Mesendoderm (in vitro differentiated cells): ENCODE measurements at regions not wholly inside any gene's neighbourhood (a gene's known extent, or its start where the extent isn't known, plus 50 kb on each side); places are given as distances from the start of the nearest gene placed in this dataset.
A peak's percentile ranks its signal among the peaks of the same experiment; 100 is the strongest.

Experiments used
- DNase-seq: peaks from one replicate; pipeline ENCODE4 v3.0.0; 2013
- H2AK5ac ChIP-seq: 2 replicates; pipeline ENCODE4 v1.6.1; 2013; ENCODE audit warnings: low read length, inconsistent platforms
- H2BK120ac ChIP-seq: 2 replicates; pipeline ENCODE4 v1.6.1; 2013; ENCODE audit warnings: low read depth, mild to moderate bottlenecking, low read length, moderate library complexity, mixed read lengths
- H2BK15ac ChIP-seq: replicated peaks from 2 replicates; pipeline ENCODE4 v1.6.1; 2013; ENCODE audit warnings: low read depth, mild to moderate bottlenecking, moderate library complexity
- H2BK5ac ChIP-seq: 2 replicates; pipeline ENCODE4 v1.6.1; 2013; ENCODE audit warnings: low read length, inconsistent platforms
- H3K18ac ChIP-seq: 2 replicates; pipeline ENCODE4 v1.6.1; 2013; ENCODE audit warnings: mild to moderate bottlenecking, low read length, mixed read lengths
- H3K23ac ChIP-seq: one replicate; pipeline ENCODE4 v1.6.1; 2013; ENCODE audit warnings: low read length
- H3K27ac ChIP-seq: 2 replicates; pipeline ENCODE4 v1.5.1; 2013; ENCODE audit warnings: low read depth, mild to moderate bottlenecking, inconsistent platforms, low read length, moderate library complexity
- H3K27me3 ChIP-seq: 2 replicates; pipeline ENCODE4 v1.6.1; 2013; ENCODE audit warnings: low read length, control low read depth, mild to moderate bottlenecking, inconsistent platforms; ENCODE audit not compliant: insufficient read depth, poor library complexity
- H3K36me3 ChIP-seq: 2 replicates; pipeline ENCODE4 v1.6.1; 2013; ENCODE audit warnings: low read length, inconsistent platforms; ENCODE audit not compliant: control insufficient read depth, insufficient read depth
- H3K4ac ChIP-seq: one replicate; pipeline ENCODE4 v1.6.1; 2013; ENCODE audit warnings: low read depth, mild to moderate bottlenecking, low read length, moderate library complexity
- H3K4me1 ChIP-seq: 2 replicates; pipeline ENCODE4 v1.6.1; 2013; ENCODE audit warnings: low read depth, low read length, inconsistent platforms; ENCODE audit not compliant: control insufficient read depth
- H3K4me2 ChIP-seq: 2 replicates; pipeline ENCODE4 v1.6.1; 2013; ENCODE audit warnings: low read length
- H3K4me3 ChIP-seq: 2 replicates; pipeline ENCODE4 v1.5.1; 2013; ENCODE audit warnings: mild to moderate bottlenecking, low read length
- H3K56ac ChIP-seq: one replicate; pipeline ENCODE4 v1.6.1; 2013; ENCODE audit warnings: low read length
- H3K79me1 ChIP-seq: 2 replicates; pipeline ENCODE4 v1.6.1; 2013; ENCODE audit warnings: low read length, inconsistent platforms
- H3K79me2 ChIP-seq: 2 replicates; pipeline ENCODE4 v1.6.1; 2013; ENCODE audit warnings: mild to moderate bottlenecking, low read length; ENCODE audit not compliant: control insufficient read depth, insufficient read depth
- H3K9ac ChIP-seq: 2 replicates; pipeline ENCODE4 v1.6.1; 2013; ENCODE audit warnings: low read length, inconsistent platforms
- H4K5ac ChIP-seq: one replicate; pipeline ENCODE4 v1.6.1; 2013; ENCODE audit warnings: low read length
- H4K8ac ChIP-seq: one replicate; pipeline ENCODE4 v1.6.1; 2013; ENCODE audit warnings: low read depth, mild to moderate bottlenecking, control low read depth, low read length, moderate library complexity
- WGBS: extraction: QIAGEN DNeasy Blood & Tissue Kit; methylation state at CpG from one replicate; pipeline ENCODE4 v1.1.7; 2013; ENCODE audit warnings: low lambda C conversion rate, missing lambda C conversion rate; ENCODE audit not compliant: insufficient coverage; ENCODE audit errors: extremely low coverage; 5-methylcytosine and 5-hydroxymethylcytosine counted together

DNA sequence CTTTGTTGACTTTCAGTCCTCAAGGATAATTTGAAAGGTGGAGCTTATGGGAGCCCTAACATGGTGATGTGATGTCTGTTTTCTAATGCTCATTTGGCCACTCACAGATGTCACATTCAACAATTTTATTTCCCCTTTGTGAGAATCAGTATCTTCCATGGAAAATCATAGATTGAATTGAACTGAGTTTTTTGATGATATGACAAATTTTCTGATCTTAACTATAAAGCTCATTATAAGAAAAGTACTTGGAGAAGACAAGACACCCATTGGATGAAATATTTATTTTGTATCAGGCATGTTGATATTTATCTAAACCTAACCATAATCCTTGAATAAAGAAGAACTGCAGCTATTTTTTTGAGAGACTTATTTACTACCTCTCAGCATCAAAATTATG is 824.6 kb upstream of the GOT2 start:
- H2BK120ac ChIP-seq, result no peak overlapping the region
- no peaks in the 10 kb centered on the region for H3K79me1 ChIP-seq
- H3K36me3 ChIP-seq, result no peaks in the 10 kb centered on the region
- no peaks in the 10 kb centered on the region for H3K79me2 ChIP-seq
- no peak overlapping the region for H2AK5ac ChIP-seq
- no peak overlapping the region for H4K5ac ChIP-seq
- H3K27ac ChIP-seq, result no peak overlapping the region
- DNase-seq, result no peak
- no peak overlapping the region for H3K18ac ChIP-seq
- no peak overlapping the region for H2BK5ac ChIP-seq
- no peak overlapping the region for H3K23ac ChIP-seq
- no peak overlapping the region for H3K4me2 ChIP-seq
- no peak overlapping the region for H3K4ac ChIP-seq
- H3K4me1 ChIP-seq, result no peaks in the 10 kb centered on the region
- no peak overlapping the region for H3K4me3 ChIP-seq
- H3K9ac ChIP-seq, result no peak overlapping the region
- H4K8ac ChIP-seq, result no peak overlapping the region
- no peak overlapping the region for H2BK15ac ChIP-seq
- H3K56ac ChIP-seq, result no peak overlapping the region
- H3K27me3 ChIP-seq, result no peaks in the 10 kb centered on the region

DNA sequence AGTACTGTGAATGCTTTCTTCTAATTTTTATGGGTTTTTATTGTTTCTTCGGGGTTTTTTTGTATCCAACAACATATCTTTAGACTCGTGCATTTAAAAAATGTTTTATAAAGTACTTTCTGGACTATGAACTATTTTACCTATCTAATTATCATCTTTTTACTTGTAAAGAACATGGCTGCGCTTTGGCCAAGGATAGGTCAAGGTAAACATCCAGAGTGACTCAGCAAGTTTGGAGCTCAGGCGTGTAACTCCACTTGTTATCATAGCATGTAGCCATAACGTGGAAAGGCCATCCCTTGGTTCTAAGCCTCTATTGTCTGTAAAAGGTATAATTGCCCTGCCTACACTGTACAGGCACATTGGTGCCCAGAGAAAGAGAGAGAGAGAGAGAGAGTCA is 818.0 kb upstream of the GOT2 start:
- peak; percentile 26 for DNase-seq
- Histone ChIP-seq H2AK5ac (no peak overlapping the region), H4K8ac (no peak overlapping the region), H2BK120ac (no peak overlapping the region), H3K4me2 (no peak overlapping the region), H3K27ac (no peak overlapping the region), H3K79me2 (no peaks in the 10 kb centered on the region), H3K36me3 (no peaks in the 10 kb centered on the region), H3K27me3 (no peaks in the 10 kb centered on the region), H3K4ac (no peak overlapping the region), H3K79me1 (no peaks in the 10 kb centered on the region), H3K18ac (no peak overlapping the region), H4K5ac (no peak overlapping the region), H3K4me3 (no peak overlapping the region), H3K23ac (no peak overlapping the region), H3K4me1 (no peaks in the 10 kb centered on the region), H2BK15ac (no peak overlapping the region), H2BK5ac (no peak overlapping the region), H3K9ac (no peak overlapping the region), H3K56ac (no peak overlapping the region)
- WGBS, result no CpG with 5 or more reads among the region's 5 CpGs

DNA sequence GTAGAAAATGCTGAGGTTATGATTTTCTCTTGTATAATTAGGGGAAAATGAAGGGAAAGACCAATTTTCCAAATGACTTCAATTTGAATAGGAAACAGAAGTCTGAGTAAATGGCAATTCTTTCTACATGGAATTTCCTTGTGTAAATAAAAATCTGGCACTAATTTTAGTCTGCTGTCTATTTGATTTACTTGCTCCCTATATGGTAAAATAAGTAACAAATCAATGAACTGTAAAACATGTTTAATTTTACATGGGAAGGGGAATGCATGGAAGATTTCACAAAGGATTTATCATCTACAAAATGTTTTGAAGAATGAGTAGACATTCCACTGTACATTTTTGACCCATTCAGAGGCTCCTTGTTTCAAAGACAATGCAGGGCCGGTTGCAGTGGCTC is 811.6 kb upstream of the GOT2 start:
- no peak overlapping the region for H3K4me3 ChIP-seq
- DNase-seq, result no peak
- H2BK120ac ChIP-seq, result no peak overlapping the region
- no peak overlapping the region for H2AK5ac ChIP-seq
- no peak overlapping the region for H2BK5ac ChIP-seq
- no peak overlapping the region for H3K4me2 ChIP-seq
- H3K4ac ChIP-seq, result no peak overlapping the region
- H4K5ac ChIP-seq, result no peak overlapping the region
- H3K36me3 ChIP-seq, result no peaks in the 10 kb centered on the region
- no peak overlapping the region for H3K23ac ChIP-seq
- WGBS, result no CpG with 5 or more reads among the region's 1 CpG
- H2BK15ac ChIP-seq, result no peak overlapping the region
- peaks cover under 1% of the 10 kb centered on the region for H3K4me1 ChIP-seq
- H4K8ac ChIP-seq, result no peak overlapping the region
- H3K79me2 ChIP-seq, result no peaks in the 10 kb centered on the region
- no peaks in the 10 kb centered on the region for H3K27me3 ChIP-seq
- no peak overlapping the region for H3K56ac ChIP-seq
- H3K79me1 ChIP-seq, result no peaks in the 10 kb centered on the region
- H3K9ac ChIP-seq, result no peak overlapping the region
- no peak overlapping the region for H3K27ac ChIP-seq
- no peak overlapping the region for H3K18ac ChIP-seq

- WGBS, result no CpG with 5 or more reads among the region's 4 CpGs
- no peak overlapping the region for H2BK120ac ChIP-seq
These were observed 809.5 kb upstream of the GOT2 start for GRCh38 chr16:59543641-59544040.

DNA sequence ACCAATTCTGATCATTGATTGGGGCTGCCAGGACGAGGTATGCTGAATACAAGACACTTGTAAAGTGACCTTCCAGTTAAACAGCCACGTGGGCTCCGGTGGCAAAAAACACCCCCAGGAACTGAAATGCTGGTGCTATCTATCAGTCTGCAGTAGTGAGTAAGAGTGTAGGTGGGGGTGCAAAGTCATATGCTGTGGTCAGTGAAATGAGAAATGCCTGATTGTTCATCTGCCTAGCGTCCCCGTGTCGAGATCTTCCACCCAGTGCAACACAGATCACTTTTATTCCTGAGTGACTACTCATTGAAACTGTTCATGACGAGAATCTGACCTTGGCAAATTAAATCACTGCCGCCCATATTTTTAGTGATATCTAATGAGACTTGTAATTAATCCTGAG is 806.5 kb upstream of the GOT2 start:
- Histone ChIP-seq H3K56ac (no peak overlapping the region), H4K5ac (no peak overlapping the region), H3K27me3 (no peaks in the 10 kb centered on the region), H3K79me1 (no peaks in the 10 kb centered on the region), H3K23ac (no peak overlapping the region), H2BK120ac (no peak overlapping the region), H3K79me2 (no peaks in the 10 kb centered on the region), H4K8ac (no peak overlapping the region), H2AK5ac (peak overlapping the region; percentile 28), H3K36me3 (no peaks in the 10 kb centered on the region), H3K4me1 (peaks cover 3% of the 10 kb centered on the region), H3K18ac (peak overlapping the region; percentile 90), H2BK15ac (no peak overlapping the region), H3K4me2 (no peak overlapping the region), H3K9ac (no peak overlapping the region), H3K27ac (no peak overlapping the region), H3K4me3 (no peak overlapping the region), H3K4ac (no peak overlapping the region), H2BK5ac (no peak overlapping the region)
- no CpG with 5 or more reads among the region's 8 CpGs for WGBS
- no peak for DNase-seq

More at GRCh38 chr16:59543641-59544040, 809.5 kb upstream of the GOT2 start:
- Histone ChIP-seq H2BK5ac (no peak overlapping the region), H3K9ac (no peak overlapping the region), H2AK5ac (no peak overlapping the region), H3K4me1 (peaks cover 3% of the 10 kb centered on the region), H3K4ac (no peak overlapping the region), H4K8ac (no peak overlapping the region), H3K4me3 (no peak overlapping the region), H4K5ac (no peak overlapping the region), H3K27me3 (no peaks in the 10 kb centered on the region), H3K23ac (no peak overlapping the region), H3K56ac (no peak overlapping the region), H3K79me1 (no peaks in the 10 kb centered on the region), H3K79me2 (no peaks in the 10 kb centered on the region), H3K36me3 (no peaks in the 10 kb centered on the region), H2BK15ac (no peak overlapping the region), H3K4me2 (no peak overlapping the region), H3K27ac (no peak overlapping the region), H3K18ac (no peak overlapping the region)
- no peak for DNase-seq

- H4K8ac ChIP-seq, result no peak overlapping the region
- no peaks in the 10 kb centered on the region for H3K36me3 ChIP-seq
- H3K4me2 ChIP-seq, result no peak overlapping the region
- H2BK5ac ChIP-seq, result no peak overlapping the region
- no peak overlapping the region for H3K4ac ChIP-seq
- H2BK120ac ChIP-seq, result no peak overlapping the region
- H3K4me1 ChIP-seq, result no peaks in the 10 kb centered on the region
- H3K23ac ChIP-seq, result no peak overlapping the region
- peak; percentile 17 for DNase-seq
- no peak overlapping the region for H3K56ac ChIP-seq
- H3K27ac ChIP-seq, result no peak overlapping the region
- no peak overlapping the region for H4K5ac ChIP-seq
- no peaks in the 10 kb centered on the region for H3K79me2 ChIP-seq
- no peak overlapping the region for H2AK5ac ChIP-seq
- WGBS, result no CpG with 5 or more reads among the region's 4 CpGs
- no peak overlapping the region for H3K18ac ChIP-seq
- H3K4me3 ChIP-seq, result no peak overlapping the region
- H3K27me3 ChIP-seq, result no peaks in the 10 kb centered on the region
- H3K9ac ChIP-seq, result no peak overlapping the region
- H2BK15ac ChIP-seq, result no peak overlapping the region
- no peaks in the 10 kb centered on the region for H3K79me1 ChIP-seq
These were observed 801.2 kb upstream of the GOT2 start for GRCh38 chr16:59535298-59535697.
